HL-60 (cell line): ENCODE measurements at regions not wholly inside any gene's neighbourhood (a gene's known extent, or its start where the extent isn't known, plus 50 kb on each side); places are given as distances from the start of the nearest gene placed in this dataset.

Experiments used
- DNase-seq, 2 experiments: peaks; one replicate each; pipeline ENCODE4 v3.0.0-alpha.2; 2010 to 2020; ENCODE audit warnings: low read depth in 1 of 2, low spot score in 1 of 2
- H3K27ac ChIP-seq: fragments of 250-450 bp; sonication (Bioruptor Pico); replicated peaks from 2 replicates; pipeline ENCODE4 v1.5.1; 2020; ENCODE audit warnings: mild to moderate bottlenecking, moderate library complexity
- H3K27me3 ChIP-seq: fragments of 250-450 bp; sonication (Bioruptor Pico); 2 replicates; pipeline ENCODE4 v1.5.1; 2021; ENCODE audit warnings: mild to moderate bottlenecking, moderate library complexity; ENCODE audit not compliant: insufficient read depth, poor library complexity, severe bottlenecking
- H3K4me3 ChIP-seq: replicated peaks from 2 replicates; pipeline ENCODE4 v1.5.1; 2011; ENCODE audit warnings: mild to moderate bottlenecking, control low read depth, low read length; ENCODE audit not compliant: insufficient read depth
- GABPA ChIP-seq: IDR thresholded peaks from 2 replicates; pipeline ENCODE4 v1.6.1; 2012; ENCODE audit warnings: low read depth
- POLR2AphosphoS5 ChIP-seq: IDR thresholded peaks from 2 replicates; pipeline ENCODE4 v1.6.1; 2012; ENCODE audit warnings: low read depth
- SPI1 ChIP-seq: IDR thresholded peaks from 2 replicates; pipeline ENCODE4 v1.6.1; 2012; ENCODE audit warnings: low read depth, mild to moderate bottlenecking, borderline replicate concordance
- TF ChIP-seq, protein P1 (sequence below): IDR thresholded peaks from one replicate; pipeline ENCODE4 v1.5.1; 2011; ENCODE audit warnings: low read length, control low read depth, inconsistent platforms; ENCODE audit not compliant: insufficient read depth
- TF ChIP-seq, protein P2 (sequence below): IDR thresholded peaks from 2 replicates; pipeline ENCODE4 v1.6.1; 2012; ENCODE audit warnings: low read depth; ENCODE audit not compliant: insufficient replicate concordance

DNA sequence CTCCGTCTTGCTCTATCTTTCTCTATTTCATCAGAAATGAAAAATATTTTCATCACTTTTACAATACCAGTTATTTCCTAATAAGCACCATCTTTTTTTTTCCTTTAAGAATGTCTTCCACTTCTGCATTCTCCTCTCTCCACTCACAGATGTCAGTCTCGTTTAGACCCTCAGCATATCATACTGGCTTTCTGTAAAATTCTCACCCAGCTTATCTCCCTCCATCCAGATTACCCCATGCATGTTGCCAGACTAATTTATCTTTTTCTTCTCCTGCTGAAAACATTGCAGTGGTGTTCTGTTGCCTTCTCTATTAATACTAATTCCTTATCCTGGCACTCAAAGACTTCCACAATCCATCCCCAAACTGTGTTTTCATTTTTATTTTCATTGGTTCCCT lies 513.8 kb upstream of the KLF12 start:
- Histone ChIP-seq H3K4me3 (no peak overlapping the region), H3K27ac (no peak overlapping the region), H3K27me3 (no peaks in the 10 kb centered on the region)
- DNase-seq, result no peak
- TF ChIP-seq, protein P1, sequence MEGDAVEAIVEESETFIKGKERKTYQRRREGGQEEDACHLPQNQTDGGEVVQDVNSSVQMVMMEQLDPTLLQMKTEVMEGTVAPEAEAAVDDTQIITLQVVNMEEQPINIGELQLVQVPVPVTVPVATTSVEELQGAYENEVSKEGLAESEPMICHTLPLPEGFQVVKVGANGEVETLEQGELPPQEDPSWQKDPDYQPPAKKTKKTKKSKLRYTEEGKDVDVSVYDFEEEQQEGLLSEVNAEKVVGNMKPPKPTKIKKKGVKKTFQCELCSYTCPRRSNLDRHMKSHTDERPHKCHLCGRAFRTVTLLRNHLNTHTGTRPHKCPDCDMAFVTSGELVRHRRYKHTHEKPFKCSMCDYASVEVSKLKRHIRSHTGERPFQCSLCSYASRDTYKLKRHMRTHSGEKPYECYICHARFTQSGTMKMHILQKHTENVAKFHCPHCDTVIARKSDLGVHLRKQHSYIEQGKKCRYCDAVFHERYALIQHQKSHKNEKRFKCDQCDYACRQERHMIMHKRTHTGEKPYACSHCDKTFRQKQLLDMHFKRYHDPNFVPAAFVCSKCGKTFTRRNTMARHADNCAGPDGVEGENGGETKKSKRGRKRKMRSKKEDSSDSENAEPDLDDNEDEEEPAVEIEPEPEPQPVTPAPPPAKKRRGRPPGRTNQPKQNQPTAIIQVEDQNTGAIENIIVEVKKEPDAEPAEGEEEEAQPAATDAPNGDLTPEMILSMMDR, result no peak
- TF ChIP-seq, protein P2, sequence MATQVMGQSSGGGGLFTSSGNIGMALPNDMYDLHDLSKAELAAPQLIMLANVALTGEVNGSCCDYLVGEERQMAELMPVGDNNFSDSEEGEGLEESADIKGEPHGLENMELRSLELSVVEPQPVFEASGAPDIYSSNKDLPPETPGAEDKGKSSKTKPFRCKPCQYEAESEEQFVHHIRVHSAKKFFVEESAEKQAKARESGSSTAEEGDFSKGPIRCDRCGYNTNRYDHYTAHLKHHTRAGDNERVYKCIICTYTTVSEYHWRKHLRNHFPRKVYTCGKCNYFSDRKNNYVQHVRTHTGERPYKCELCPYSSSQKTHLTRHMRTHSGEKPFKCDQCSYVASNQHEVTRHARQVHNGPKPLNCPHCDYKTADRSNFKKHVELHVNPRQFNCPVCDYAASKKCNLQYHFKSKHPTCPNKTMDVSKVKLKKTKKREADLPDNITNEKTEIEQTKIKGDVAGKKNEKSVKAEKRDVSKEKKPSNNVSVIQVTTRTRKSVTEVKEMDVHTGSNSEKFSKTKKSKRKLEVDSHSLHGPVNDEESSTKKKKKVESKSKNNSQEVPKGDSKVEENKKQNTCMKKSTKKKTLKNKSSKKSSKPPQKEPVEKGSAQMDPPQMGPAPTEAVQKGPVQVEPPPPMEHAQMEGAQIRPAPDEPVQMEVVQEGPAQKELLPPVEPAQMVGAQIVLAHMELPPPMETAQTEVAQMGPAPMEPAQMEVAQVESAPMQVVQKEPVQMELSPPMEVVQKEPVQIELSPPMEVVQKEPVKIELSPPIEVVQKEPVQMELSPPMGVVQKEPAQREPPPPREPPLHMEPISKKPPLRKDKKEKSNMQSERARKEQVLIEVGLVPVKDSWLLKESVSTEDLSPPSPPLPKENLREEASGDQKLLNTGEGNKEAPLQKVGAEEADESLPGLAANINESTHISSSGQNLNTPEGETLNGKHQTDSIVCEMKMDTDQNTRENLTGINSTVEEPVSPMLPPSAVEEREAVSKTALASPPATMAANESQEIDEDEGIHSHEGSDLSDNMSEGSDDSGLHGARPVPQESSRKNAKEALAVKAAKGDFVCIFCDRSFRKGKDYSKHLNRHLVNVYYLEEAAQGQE, result no peak
- no peak for TF ChIP-seq POLR2AphosphoS5
- TF ChIP-seq GABPA, result no peak
- no peak for TF ChIP-seq SPI1

DNA sequence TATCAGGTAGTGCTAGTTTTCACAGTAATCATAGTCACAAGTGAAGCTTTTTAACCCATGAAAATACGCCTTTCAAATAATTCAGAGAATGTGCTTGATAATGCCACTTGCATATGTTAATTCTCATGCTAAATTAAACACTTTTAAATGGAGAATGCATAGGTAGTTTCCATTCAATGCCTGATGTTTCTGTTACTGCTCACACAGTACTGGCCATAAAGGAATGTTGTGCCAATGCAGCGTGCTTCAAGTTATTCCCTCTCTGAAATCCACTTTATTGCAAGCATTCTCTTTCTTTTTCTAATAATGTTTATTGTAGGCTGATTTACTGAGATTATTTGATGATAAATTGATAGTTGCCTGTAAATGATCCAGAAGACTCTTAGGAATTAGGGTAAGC lies 513.0 kb upstream of the KLF12 start:
- Histone ChIP-seq H3K27me3 (no peaks in the 10 kb centered on the region), H3K27ac (no peak overlapping the region), H3K4me3 (no peak overlapping the region)
- no peak for DNase-seq
- TF ChIP-seq SPI1 (no peak), POLR2AphosphoS5 (no peak), GABPA (no peak)
- TF ChIP-seq, protein P2, result no peak
- TF ChIP-seq, protein P1, result no peak

DNA sequence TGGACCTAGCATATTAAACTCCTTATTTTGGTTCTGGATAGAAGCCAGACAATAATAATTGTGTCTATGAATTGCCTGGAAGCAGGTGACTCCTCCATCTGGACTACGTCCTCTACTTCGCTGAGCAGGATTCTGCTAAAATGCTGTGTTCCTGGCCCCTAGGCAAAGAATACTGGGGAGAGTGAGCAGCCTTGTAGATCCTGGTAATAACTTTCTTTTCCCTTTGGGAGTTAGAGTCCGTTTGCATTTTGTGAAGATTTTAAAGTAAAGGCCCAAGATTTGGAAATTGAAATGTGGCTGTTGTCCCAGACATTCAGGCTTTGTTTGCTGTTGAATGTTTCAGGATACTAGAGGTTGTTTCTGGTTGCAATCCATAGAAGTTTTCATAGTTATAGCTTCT lies 511.9 kb upstream of the KLF12 start:
- Histone ChIP-seq H3K27ac (no peak overlapping the region), H3K4me3 (no peak overlapping the region), H3K27me3 (no peaks in the 10 kb centered on the region)
- DNase-seq, result no peak
- TF ChIP-seq, protein P1, result no peak
- TF ChIP-seq SPI1, result no peak
- no peak for TF ChIP-seq GABPA
- no peak for TF ChIP-seq POLR2AphosphoS5

DNA sequence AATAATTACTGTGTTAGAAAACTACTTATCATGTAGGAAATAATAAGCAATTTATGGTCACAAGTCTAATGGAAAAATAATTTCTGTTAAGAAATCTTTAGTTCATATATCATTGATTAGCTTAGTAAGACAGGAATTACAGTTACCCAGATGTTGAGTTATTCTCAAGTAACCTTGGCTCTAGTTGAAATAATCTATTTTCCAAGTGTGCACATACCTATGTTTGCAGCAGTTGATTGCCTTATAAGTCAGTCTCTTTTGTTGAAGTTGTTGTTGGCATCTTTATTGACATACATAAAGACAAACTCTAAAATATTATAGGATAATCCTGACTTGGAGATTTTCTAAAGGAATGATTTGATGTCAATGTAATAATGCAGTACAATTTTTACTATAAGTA lies 511.4 kb upstream of the KLF12 start:
- Histone ChIP-seq H3K4me3 (no peak overlapping the region), H3K27me3 (no peaks in the 10 kb centered on the region), H3K27ac (no peak overlapping the region)
- TF ChIP-seq, protein P2, result no peak
- no peak for TF ChIP-seq POLR2AphosphoS5
- no peak for DNase-seq
